ENCODE measurements at regions not wholly inside any gene's neighbourhood (a gene's known extent, or its start where the extent isn't known, plus 50 kb on each side); places are given as distances from the start of the nearest gene placed in this dataset.

GRCh38 chr12:125583071-125583470, 517.8 kb downstream of the AACS start:
- TF ChIP-seq, protein P1, sequence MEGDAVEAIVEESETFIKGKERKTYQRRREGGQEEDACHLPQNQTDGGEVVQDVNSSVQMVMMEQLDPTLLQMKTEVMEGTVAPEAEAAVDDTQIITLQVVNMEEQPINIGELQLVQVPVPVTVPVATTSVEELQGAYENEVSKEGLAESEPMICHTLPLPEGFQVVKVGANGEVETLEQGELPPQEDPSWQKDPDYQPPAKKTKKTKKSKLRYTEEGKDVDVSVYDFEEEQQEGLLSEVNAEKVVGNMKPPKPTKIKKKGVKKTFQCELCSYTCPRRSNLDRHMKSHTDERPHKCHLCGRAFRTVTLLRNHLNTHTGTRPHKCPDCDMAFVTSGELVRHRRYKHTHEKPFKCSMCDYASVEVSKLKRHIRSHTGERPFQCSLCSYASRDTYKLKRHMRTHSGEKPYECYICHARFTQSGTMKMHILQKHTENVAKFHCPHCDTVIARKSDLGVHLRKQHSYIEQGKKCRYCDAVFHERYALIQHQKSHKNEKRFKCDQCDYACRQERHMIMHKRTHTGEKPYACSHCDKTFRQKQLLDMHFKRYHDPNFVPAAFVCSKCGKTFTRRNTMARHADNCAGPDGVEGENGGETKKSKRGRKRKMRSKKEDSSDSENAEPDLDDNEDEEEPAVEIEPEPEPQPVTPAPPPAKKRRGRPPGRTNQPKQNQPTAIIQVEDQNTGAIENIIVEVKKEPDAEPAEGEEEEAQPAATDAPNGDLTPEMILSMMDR (IDR thresholded peaks at IDR 0.05): no peak
- no peak for TF ChIP-seq POLR2A (IDR thresholded peaks at IDR 0.05)
